AG08395 (cell line): ENCODE measurements at regions not wholly inside any gene's neighbourhood (a gene's known extent, or its start where the extent isn't known, plus 50 kb on each side); places are given as distances from the start of the nearest gene placed in this dataset.

Experiments used
- DNase-seq: peaks from one replicate; pipeline ENCODE4 v3.0.0; 2012; ENCODE audit warnings: mixed read lengths, low spot score

DNA sequence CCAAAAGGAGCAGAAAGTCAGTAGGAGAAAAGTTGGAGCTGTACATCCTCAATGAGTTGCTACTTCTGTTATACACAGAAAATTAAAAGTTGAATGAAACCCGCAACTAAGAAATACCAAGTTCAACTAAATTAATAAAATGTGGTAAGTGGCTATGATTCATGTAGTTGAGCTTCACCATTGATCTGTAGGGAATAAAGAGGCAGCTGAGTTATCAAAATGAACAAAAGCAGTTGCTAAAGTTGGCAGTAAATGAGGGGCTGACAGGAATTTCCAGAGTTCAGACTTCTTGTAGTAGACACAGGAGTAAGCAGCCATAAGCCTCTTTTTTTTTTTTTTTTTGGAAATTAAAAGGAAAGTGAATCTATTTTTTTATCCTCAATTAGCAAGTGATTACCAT is 234.6 kb downstream of the POSTN start:
- DNase-seq, result peak; percentile 9

DNA sequence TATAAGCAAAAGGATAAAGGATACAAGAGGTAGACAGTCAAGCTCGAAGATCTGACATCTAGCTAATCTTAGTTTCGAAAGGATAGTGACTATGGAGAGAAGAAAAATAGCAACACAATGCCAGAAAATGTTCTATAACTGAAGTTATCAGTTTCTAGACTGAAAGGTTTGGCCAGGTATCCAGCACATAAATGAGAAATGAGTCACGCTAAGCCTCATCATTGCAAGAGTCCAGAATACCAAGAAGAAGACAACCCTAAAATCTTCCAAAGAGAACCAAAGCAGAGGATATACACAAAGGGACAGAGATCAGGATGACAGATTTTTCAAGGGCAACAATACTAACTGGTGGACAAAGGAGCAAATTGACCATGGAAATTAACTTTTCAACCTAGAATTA is 237.0 kb downstream of the POSTN start:
- DNase-seq, result no peak

DNA sequence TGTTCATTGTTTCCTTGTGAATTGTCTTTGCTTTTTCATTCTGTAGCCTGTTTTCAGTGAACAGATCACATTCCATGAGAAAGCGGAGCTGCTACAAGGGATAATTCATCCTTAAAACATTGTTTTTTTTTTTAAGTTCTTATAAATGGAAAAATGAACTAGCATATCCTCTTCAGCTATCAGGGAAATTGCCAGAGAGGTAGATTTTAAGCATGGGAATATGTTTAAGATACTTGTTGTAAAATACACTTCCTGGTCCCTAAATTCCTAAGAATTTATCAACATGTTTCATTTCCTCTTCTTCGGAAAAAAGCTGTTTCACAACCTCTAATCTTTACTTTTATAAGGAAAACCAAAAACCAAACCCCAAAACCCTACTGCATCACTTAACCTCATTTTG is 238.0 kb downstream of the POSTN start:
- peak; percentile 18 for DNase-seq

DNA sequence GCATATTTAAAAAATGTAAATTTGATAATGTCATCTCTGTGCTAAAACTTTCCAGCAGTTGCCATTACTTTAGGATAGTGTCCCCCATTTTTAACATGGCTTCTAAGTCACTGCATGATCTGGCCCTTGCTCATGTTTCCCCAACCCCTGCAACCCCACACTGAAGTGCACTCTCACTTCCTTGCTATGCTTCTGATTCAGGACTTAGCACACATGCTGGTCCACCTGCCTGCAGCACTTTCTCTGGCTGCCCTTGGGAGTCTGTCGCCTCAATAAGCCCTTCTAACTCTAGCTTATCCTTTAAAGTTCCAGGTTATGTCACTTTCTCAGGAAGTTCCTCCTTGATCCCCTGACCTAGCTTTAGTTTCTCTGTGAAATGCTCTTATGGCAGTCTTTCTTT is 241.0 kb downstream of the POSTN start:
- DNase-seq, result no peak

GRCh38 chr13:37353911-37354310 is 244.7 kb downstream of the POSTN start:
- no peak for DNase-seq

DNA sequence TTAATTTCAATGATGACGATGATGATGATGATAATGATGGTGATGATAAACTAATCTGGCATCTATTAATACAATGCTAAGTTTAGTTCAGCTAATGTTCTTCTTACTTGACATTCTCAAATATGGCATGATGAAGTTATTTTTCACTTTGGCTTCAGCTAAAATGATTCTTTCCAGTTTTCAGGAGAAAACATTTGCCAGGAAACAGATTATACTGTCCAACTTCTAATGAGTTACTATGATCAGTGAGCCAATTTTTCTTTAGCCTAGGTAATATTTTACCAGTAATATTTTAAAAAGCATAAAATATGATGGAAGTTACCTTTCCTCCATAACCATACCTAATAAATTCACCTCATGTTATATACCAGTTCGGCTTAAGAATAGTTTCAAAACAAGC is 245.7 kb upstream of the CSNK1A1L start:
- DNase-seq, result no peak

DNA sequence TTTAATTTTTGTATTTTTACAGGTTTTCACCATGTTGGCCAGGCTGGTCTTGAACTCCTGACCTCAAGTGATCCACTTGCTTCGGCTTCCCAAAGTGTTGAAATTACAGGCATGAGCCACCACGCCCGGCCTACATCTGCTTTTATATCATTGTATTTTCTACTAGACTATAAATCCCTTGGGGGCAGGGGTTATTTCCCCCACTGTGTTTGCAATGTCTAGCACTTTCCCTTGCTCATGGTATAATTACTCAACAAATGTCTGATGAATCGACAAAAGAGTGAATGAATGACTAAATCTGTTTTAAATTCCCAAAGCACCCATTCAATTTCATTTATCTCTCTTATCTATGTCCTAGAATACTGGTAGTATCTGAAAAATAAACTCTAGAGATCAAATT is 244.5 kb upstream of the CSNK1A1L start:
- DNase-seq, result no peak

DNA sequence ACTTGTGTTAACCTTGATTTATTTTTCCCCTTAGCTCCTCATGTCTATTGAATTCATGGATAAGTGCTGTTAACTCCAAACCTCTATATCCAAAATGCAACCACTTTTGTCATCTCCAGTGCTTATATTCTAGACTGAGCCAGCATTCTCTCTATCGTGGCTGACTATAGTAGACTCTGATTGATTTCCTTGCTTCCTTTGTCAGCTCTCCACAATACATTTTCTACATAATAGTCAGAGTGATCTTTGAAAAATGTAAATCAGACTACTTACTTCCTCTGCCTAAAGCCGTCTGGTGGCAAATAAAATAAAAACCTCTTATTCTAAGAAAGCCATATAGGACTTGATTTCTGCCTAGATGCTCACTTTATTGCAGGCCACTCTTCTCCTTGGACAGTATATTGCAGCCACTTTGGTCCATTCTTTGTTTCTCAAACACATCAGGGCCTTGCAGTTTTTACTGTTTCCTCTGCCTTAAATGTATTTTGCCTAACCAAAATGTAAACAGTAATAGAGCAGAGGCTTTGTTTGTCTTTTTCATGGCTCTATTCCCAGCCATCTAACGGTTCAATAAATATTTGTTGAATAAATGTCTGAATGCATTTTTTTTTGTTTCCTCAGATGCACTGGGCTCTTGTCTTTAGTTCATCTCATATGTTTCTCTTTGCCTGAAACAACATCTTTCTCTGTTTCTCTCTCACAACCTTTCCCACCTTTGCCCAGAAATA is 243.6 kb upstream of the CSNK1A1L start:
- DNase-seq, result no peak

DNA sequence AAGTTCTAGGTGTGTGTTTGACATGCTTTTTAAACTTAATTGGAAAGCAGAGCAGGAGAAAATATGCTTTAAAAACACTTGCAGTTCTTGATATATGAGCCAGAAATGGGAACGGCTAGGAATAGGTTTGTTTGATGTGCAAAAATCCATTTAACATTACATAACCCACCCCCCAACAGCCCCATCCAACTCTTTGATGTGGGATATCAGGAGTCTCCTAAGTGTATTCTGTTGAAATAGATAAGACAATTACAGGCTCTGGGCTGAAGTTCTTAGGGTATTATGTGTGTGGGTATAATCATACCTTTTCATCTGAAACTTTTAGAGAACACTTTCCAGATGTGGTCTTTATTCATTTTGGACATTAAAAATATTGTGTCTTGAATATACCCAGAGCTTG is 240.4 kb upstream of the CSNK1A1L start:
- DNase-seq, result no peak

DNA sequence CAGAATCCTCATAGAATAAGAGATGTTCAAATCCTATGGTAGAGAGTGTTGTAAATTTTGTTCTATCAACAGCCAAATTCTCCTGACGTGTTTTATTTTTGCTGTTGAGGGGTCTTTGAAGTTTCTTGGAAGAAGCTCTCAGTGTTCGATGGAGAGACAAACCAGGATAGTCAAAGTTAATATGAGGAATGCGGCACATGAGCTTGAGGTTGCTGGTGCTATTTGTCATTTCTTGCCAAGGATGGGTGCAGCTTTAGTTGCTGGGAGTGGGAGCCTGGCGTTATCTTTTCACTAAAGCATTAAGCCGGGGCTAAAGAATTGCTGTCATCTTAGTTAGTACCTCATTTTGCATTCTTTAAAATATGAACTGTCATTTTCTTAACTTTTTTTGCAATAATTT is 239.9 kb upstream of the CSNK1A1L start:
- DNase-seq, result no peak

- DNase-seq, result no peak
These were observed 238.6 kb upstream of the CSNK1A1L start for GRCh38 chr13:37344056-37344455.

- no peak for DNase-seq
These were observed 236.7 kb upstream of the CSNK1A1L start for GRCh38 chr13:37342205-37342604.

DNA sequence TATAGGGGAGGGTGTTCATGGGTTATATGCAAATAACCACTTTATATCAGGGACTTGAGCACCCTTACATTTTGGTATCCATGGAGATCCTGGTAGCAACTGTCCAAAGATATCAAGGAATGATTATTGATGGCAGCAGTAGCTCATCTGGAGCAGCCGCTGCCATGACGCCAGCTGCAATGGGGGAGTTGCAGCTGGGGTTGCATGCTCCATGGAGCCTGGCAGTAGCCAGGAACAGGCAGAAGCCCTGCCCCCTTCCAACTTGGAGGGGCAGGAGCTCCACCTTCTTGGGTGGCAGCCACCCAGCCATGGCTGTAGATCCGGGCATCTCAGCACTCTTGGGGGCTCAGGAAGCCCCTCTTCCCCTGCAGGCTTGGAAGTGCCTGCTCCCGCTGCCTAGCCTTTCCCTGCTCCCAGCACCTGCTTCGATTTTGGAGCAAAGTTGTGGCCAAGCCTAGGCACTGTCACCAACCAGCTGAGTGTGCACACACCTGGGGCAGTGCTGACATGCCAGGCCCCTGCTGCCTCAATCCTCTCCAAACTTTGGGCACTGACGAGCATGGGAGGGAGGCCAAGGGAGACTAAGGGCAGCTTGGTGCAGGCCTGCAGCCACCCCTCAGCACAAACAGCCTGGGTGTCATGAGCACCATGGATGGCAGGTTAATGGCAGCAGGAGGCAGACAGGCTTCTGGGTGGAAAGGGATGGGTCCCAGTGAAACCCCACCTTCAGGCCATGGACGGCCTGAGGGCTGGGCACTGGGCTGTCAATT is 235.6 kb upstream of the CSNK1A1L start:
- DNase-seq, result no peak

DNA sequence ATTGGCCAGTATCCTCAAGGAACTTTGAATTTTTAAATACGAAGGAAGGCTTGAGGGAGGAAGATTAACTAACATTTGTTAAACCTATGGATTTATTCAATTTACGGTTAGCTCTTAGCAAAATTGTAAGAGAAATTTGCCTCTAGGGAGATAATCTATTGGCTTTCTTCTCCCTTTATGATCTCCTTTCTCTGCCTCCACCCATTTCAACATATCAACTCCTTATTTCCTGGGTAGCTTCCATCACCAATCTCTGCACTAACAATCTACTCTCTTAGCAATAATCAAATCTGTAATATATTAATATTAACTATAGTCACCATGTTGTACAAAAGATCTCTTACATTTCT is 233.9 kb upstream of the CSNK1A1L start:
- no peak for DNase-seq

DNA sequence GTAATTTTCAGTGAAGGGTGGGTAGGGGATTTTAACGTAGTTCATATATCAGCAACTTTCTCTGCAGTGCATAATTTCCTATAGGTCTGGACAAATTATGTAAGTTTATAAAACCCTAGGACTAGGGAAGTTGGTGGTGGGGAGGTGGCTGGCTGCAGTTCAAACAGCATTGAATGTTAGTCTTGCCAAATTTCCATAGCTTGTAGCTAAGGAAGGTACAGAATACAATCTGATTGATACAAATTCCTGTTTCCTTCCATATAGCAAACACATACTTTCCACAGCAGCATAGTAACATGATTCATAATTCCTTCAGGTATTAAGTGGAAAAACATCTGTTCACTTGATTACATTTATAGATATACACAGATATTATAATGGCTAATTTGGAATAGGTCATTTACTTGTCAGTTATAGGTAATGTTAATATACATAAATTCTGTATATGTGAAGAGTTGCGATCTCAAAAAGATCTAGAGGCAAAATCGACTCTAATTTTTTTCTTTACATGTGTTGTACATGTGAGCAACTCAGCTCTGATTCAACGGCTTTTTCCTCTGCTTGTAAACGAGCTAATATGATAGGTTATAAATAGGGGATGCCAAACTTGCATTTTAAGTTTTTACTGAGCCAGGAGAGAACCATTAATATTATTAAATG is 233.4 kb upstream of the CSNK1A1L start:
- no peak for DNase-seq

- no peak for DNase-seq
These were observed 220.9 kb upstream of the CSNK1A1L start for GRCh38 chr13:37326334-37326733.

GRCh38 chr13:37319031-37319443 is 213.6 kb upstream of the CSNK1A1L start:
- DNase-seq, result peak; percentile 3

DNA sequence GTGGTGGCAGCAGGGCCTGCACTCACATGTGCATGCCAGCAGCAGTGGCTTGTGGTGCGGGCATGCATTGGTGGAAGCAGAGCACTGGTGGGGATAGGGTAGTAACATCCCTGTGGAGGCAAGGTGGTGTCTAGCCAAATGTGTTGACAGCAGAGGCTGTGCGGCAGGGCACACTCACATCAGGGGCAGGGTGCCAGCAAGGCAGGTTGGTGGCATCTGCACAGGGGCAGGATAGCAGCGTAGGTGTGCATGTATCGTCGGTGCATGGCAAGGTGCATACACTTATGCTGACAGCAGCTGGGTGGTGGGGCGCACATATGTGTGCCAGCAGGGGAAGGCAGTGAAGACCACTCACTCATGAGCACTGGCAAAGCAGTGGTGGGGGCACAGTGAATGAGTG is 211.5 kb upstream of the CSNK1A1L start:
- DNase-seq, result no peak

DNA sequence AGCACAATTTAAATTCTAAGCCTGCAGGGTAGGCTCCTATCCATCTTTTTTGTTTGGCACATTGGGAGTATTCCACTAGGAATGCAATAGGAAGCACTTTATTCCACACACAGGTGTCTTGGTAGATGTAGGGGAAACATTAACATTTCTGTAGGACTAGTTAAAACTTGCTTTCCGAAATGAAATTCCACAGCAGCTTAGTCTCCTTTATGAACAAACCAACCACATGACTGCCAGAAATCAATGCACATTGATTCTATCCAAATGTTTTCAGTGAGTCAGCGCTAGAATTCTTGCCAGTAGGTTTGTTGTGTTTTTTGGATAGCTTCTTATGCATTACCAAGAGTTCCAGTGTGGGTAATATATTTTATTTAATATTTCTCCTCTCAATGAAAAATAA is 207.9 kb upstream of the CSNK1A1L start:
- peak; percentile 78 for DNase-seq

DNA sequence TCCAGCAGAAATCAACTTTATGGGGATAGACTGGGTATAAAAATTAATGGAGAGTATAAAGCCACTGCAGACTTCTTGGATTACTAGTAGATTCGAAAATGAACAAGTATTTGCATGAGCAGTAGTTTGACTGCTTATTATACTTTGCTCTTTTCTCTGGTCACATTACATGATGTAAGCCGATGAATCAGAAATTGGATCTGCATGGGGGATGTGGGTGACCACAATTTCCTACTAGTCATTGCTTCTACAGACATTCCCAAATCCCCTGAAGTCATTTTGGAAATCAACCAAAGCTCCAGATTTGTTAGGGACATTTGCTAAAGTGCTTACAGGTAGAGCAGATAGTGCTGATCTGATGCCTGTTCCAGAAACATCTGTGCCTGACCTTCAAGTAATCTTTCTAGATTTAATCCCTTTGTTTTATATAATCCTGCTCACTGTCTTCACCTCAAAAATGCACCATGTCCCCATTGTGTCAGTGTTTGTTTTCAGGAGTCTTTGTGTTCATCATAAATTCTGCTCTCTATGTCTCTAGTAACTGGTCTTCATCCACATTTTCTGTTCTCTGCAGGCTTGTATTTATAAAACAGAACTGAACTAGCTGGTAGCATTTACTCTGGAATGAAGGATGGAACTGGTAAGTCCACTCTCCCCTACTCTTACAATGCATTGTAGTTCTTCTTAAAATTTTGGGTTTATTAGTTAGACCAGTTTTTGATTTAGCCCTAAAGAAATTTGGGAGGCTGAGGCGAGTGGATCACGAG is 201.5 kb upstream of the CSNK1A1L start:
- peak; percentile 89 for DNase-seq

DNA sequence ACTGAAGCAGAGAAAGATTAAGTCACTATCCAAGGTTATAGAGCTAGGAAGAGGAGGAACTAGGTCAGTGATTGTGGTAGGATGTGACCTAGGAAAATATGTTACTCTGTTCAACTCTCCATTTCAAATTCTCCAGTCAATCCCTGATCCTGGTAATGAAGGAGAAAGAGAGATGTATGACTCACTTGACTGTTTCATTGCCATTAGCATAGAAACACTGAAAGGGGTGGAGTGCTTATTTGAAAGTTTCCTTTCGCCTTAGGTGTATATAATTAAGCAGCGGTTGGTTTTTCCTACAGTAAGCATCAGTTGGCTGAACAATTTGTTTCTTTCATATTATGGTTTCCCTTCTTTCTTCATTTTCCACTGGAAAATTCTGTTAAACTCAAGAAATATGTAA is 198.1 kb upstream of the CSNK1A1L start:
- DNase-seq, result no peak

DNA sequence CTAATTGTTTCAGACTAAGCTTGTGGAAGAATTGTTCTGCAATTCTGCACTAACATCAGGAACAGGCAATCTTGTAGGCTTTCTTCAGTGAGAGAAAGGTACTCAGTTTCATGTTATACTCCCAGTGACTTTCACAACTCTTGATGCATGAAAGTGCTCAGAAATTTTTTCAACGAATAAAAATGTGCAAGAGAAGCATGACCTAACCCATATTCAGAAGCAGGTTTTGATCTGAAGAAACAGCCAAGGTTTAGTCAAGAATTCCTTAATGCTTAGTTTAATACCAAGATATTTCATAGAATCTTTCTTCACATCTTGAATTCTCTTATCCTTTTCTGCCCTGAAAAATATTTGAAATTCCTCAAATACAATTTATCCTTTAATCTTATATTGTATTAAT is 197.2 kb upstream of the CSNK1A1L start:
- DNase-seq, result no peak

DNA sequence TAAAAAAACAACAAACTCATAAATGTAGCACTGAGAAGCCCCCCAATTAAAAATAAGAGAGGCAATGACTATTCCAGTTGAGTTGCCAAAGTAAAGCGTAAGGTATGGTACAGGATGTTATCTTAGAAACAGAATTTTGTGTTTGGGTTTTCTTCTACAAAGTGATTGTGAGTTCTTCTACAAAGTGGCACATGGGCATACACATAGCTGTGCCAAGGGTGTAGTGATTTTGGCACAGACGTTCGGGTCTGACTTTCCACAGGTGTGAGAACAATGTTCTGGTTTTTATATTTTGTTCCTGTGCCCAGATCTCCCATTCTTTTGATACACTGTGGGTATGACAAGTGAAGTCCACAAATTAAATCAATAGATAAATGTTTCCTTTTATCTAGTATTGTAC is 190.1 kb upstream of the CSNK1A1L start:
- no peak for DNase-seq
